ENCODE measurements at regions not wholly inside any gene's neighbourhood (a gene's known extent, or its start where the extent isn't known, plus 50 kb on each side); places are given as distances from the start of the nearest gene placed in this dataset.
"Not testable (repeated sequence)": the region's sequence is repeated elsewhere in the genome, so short reads cannot be mapped to it uniquely, and the experiment has no call there.

DNA sequence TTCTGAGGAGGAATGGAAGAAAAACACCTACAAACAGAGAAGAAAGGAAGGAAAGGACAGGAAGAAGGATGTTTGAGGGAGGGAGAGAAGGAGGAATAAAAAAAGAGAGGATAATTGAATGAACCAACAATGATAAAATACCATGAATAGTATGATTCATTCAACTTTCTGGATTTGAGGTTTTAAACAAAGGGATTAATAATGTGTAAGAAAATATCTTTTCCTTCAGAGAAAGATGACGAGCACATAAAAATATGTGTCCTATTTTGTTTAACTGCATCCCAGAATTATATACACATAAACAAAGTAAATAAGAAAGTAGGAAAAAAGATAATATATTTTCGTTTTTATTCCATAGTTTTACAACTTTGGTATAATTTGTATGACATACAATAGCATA is 1380.4 kb downstream of the STIM2 start:
- DNase-seq = no peak

DNA sequence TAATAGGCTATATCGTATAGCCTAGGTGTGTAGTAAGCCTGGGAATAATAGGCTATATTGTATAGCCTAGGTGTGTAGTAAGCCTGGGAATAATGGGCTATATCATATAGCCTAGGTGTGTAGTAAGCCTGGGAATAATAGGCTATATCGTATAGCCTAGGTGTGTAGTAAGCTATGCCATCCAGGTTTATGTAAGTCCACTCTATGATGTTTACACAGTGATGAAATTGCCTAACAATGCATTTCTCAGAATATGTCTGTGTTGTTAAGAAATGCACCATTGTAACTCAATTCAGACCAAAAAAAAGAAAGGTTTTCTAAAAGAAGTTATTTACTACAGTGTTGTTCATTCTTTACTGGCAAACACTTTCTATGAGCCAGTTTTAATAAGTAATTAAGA is 1387.2 kb downstream of the STIM2 start:
- no peak for DNase-seq

DNA sequence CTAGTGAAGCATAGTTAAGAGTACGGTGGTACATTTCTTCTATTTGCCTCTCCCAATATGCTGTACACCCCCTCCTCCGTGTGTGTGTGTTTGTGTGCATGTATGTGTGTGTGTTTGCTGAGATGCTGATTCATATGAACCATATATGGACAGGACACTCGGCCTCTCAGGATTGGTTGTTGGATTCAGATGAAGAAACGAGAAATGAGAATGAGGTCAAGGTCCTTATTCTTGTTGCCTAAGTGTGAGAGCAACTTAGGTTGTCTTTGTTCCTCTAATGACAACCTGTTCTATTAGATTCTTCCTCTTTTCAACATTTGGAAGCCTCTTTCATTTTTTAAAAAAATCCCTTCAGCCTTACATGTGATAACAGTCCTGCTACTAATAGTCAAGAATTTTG is 1387.6 kb downstream of the STIM2 start:
- no peak for DNase-seq

DNA sequence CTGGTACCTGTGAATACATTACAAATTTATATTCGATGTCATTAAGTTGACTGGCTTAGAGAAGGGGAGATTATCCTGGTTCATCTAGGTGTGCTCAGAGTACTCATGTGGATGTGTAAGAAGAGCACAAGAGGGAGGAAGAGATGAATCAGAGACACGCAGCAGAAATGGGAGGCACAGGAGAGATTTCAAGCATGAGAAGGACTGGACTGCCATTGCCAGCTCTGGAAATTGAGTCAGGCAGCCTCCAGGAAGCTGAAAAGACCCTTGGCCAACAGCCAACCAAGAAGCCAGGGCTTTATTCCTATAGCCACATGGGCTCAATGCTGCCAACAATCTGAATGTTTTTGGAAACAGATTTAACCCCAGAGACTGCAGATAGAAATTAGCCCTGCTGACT is 1390.0 kb downstream of the STIM2 start:
- DNase-seq = no peak

DNA sequence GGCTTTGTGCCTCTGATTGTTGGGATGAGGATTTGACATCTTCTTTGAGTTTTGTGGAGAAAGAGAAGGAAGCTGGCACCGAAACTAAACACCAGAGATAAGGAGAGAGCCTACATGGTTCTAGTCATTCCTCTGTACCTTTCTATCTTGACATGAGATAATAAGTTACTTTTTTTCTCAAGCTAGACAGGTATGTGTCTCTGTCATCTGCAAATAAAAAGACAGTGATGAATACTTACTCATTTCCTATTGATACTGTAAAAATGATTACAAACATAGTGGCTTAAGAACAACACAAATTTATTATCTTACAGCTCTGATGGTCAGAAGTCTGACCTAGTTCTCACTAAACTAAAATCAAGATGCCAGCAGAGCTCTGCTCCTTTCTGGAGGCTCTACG is 1391.2 kb downstream of the STIM2 start:
- DNase-seq = no peak

DNA sequence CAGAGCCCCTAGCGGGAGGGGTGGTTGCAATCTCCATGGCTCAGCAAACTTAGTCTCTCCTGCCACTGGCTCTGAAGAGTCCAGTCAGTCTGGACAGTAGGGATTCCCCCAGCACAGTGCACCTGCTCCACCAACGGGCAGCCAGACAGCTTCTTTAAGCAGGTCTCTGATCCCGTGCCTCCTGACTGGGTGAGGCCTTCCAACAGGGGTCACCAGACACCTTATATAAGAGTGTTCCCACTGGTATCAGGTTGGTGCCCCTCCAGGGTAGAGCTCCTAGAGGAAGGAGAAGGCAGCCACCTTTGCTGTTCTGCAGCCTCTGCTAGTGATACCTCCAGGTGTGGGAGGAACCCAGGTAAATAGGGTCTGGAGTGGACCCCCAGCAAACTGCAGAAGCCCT is 1393.4 kb downstream of the STIM2 start:
- DNase-seq = no peak

DNA sequence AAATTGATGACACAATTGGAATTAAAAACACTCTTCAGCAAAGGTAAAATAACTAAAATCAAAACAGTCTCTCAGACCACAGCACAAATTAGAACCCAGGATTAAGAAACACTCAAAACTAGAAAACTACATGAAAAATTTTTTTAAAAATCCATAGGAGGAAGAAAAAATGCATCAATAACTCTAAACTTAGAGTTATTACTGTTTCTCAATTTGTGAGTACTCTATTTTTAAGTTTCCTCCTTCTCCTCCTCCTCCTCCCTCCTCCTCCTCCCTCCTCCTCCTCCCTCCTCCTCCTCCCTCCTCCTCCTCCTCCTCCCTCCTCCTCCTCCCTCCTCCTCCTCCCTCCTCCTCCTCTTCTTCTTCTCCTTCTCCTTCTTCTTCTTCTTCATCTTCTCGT is 1395.7 kb downstream of the STIM2 start:
- no peak for DNase-seq

DNA sequence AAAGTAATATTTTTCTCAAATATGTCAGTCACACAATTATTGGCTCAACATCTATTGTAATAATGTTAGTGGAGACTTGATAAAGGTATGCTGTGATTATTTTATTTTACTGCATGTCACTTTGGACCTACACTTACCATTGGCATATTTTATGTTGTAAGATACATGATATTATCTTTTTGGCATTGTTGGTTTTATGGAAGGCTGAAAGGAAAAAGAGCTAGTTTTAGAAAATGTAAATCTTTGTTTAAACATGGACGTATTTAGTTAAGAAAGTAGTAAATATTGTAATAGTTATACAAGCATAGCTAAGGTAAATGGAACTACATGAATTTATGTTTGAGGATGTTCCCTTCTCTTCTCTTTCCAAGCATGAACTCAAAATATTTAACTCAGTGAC is 1399.3 kb downstream of the STIM2 start:
- no peak for DNase-seq

DNA sequence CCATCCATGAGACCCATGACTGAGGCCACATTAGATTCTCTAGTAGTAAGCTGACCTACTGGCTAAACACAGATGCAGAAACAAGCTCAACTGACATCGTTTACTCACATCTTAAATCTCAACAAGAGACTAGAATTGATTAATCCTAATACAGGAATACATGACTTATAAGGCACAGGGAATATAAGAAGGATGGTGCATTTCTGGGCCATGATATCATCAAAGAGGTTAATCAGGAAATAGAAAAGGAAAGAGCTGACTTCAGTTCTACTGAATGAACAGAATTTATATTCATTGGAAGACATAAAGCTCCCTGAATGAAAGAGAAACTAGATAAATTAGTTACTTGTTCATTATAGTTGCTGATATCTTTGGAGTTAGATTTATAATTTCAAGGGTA is 1406.5 kb downstream of the STIM2 start:
- DNase-seq = no peak

DNA sequence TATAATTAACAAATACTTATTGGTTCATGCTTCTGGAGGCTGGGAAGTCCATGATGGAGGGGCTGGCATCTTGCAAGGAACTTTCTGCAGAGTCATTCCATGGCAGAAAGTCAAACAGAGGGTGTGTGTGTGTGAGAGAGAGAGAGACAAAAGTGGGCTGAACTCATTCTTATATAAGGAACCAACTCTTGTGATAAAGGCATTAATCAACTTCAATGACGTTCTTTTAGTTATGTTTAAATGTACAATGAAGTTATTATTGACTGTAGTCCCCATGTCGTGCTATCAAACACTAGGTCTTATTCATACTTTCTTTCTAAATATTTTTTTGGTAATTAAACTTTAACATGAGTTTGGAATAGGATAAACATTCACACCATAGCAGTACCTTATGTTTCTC is 1408.8 kb downstream of the STIM2 start:
- DNase-seq = no peak

DNA sequence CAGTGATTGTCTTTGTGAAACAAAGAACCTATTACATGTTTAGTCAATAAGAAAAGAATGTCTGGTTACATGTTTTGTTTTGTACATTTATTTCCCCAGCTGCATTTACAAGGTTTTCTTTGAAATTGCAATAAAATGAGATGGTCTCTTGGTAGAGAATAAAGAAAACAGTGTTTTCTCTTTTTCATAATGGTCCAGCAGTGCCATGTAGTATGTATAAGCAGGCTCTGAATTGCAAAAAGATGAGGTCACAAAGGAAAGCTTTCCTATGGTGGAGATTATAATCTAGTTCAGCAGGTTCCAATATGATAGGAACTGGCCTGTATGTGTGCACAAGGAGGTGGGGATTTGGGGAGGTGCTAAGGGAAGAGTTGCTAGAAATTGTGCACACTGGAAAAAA is 1417.3 kb downstream of the STIM2 start:
- no peak for DNase-seq

DNA sequence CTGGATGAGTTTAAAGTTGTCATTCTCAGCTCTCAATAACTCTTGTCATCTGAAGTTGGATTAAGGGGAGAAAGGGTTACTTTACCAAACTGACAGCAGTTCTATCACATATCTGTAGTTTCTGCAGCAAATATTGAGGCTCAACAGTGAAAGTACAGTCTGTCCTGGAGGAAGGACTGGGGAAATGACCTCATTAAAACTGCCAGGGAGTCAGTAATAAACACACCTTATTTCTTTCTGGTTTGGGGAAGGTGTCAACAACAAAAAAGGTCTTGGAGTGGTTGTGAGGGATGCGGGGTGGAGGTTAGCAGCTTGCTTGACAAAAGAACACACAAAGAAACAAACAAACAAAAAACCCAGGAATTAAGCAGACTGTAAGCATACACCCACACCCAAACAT is 1418.0 kb downstream of the STIM2 start:
- no peak for DNase-seq

DNA sequence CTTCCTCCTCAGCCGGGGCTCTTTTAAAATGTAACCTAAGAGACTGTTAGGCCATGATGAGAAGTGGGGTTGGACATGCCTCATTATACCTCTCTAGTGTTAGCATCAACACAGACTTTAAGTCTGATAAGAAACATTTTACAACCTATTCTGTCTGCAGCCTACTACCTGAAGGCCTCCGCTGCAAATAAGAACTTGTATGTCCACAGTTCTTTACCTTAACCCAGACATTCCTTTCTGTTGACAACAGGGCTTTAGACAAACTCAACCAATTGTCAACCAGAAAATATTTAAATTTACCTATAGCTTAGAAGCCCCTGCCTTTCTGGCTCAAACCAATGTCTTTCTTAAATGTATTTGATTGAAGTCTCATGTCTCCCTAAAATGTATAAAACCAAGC is 1418.6 kb downstream of the STIM2 start:
- no peak for DNase-seq

DNA sequence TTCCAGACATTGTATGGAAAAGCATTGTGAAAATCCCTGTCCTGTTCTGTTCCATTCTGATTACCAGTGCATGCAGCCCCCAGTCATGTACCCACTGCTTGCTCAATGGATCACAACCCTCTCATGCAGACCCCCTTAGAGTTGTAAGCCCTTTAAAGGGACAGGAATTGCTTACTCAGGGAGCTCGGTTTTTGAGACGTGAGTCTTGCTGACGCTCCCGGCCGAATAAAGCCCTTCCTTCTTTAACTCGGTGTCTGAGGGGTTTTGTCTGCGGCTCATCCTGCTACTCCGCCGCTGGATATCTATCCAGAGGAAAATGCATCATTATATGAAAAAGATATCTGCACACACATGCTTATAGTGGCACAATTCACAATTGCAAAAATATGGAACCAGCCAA is 1425.6 kb downstream of the STIM2 start:
- DNase-seq = not testable (repeated sequence)

DNA sequence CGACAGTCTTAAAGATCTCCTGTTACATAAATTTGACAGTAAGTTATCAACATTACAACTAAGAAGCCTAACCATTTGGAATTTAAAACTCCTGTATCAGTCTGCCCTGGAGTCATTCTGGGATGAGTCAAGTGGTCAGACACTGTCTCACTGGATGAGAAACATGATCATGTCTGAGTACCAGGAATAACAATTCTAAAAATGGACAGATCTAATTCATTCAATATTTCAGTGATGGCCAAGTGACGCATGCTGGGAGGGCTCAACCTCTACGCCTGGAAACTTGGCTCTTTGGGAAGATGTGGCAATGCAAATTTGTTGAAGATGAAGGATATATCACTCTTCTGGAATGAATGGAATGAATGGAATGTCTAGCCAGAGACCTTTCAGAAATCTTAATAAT is 1427.2 kb downstream of the STIM2 start:
- no peak for DNase-seq

DNA sequence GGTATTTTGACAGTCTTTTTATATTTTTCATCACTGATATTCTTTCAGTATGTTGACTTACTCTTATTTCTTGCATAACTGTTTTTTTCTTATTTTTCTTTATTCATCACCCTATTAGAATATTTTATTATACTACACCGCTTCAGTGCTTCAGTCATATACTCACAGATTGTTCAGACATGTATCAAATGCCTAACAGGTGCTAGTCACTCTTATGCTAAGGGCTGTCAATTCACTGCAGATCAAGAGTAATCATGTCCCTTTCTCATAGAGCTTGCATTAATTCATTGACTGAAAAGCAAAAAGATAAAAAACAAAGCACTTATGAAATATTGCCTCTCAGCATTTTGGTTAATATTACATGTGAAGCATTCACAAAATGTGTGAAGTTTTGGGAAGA is 1435.6 kb downstream of the STIM2 start:
- DNase-seq = no peak

DNA sequence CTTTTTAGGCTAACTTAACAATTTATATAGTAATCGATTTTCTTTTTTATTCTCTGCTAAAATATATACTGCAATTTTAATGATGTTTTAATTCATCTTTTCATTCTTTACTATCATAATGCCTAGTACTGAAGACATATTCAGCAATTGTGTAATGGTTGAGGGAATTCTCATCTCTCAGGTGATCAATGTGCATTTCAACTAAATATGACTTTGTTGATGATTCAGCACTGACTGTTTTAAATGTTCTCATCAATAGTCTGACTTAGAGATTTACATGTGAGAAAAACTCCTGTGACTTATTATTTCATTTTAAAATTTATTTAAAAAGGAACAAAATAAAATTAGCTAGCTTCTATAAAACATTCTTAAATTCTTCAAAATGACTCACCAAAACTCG is 1450.3 kb downstream of the STIM2 start:
- DNase-seq = no peak

DNA sequence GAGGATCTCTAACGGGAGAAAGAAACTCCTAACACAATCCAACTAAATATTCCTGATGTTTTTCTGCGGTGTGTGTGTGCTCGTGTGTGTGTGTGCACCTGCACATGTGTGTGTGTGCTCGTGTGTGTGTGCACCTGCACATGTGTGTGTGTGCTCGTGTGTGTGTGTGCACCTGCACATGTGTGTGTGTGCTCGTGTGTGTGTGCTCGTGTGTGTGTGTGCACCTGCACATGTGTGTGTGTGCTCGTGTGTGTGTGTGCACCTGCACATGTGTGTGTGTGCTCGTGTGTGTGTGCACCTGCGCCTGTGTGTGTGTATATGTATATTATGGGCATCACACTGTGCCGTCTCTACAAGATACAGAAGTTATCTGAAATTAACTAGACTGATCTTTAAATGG is 1451.9 kb downstream of the STIM2 start:
- not testable (repeated sequence) for DNase-seq

DNA sequence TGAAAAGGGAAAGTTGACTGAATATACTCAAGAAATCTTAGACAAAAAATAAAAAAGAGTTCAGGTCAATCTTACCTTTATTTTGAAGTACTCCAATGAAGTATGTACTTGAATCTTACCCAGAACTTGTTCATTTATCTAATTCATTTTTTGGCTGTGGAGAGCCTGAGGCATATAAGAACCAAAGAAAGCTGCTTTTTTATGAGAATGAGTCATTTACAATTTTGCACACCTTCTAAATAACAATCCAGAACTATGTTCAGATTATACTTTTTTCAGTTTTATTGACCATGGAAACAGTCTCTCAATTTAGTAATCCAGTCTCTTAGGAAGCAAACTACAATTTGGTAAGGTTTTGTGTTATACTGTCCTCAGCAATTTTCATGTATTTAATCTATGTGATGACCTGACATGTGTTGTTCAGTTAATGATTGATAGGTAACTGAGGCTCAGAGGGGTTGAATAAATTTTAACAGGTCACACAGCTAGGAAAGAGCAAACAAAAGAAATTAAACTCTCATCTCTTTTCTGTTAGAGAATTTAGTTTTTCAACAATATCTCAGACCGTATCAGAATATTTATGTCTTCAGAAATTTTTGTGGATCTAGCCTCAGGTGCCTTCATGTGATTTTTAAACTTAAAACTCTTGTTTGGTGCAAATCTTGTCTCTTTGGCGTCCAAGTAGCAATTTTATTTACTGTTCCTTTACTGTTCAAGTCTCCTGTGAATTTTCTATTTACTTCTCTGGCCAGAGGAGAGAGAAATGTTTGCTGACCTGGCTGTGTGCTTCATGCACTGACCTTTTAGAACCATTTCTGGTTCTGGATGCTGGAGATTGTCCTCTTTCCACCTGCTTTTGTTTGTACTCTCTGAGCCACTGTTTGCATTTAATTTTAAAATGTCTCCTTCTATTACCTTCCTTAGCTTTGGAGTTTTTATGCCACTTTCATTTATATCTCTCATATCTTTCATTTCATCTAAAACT is 1453.4 kb downstream of the STIM2 start:
- no peak for DNase-seq

DNA sequence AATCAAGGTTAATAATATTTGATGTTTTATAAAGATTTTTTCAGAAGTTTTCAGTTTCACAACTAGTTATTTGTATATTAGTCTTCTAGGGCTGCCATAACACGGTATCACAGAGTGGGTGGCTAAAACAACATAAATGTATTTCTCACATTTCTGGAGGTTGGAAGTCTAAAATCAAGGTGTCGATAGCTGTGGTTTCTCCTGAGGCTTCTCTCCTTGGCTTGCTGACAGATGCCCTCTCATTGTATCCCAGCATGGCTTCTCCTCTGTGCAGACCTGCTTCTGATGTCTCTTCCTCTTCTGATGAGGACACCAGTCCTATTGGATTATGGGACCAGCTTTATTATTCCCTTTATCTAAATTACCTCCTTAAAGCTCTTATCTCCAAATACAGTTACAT is 1456.6 kb downstream of the STIM2 start:
- no peak for DNase-seq

DNA sequence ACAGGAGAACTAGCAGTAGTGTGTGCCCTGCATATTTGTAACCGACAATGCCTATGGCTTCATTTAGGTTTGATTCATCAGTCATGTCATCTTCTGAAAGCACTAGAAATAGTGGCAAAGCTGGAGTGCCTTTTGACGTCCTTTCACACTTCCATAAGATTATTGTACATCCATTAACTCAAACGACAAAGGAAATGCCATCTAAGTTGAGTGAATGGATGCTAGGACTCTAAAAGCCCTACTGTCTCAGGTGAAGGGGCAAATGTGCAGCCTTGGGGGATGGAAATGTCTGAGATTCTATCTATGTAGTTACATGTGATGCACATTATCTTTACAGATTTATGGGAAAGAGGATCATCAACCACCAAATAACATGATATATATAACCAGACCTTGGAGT is 1473.6 kb downstream of the STIM2 start:
- no peak for DNase-seq

DNA sequence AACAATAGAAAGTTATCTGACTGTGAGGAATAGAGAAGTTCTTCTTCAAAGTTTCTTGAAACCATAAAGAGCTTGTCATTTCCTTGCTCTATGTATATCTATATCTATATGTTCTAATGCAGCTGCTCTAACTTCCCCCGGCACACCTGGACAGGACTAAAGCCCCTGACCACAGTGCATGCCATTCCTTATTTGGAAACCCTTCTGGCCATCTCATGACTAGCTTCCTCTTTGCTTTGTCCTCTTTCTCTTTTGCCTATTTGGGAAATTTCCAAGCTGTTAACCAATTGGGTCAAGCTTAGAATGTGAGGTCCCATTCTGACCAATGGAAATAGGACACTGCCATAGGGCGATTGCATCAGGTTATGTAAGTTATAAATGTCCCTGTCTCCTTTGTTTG is 1481.1 kb downstream of the STIM2 start:
- DNase-seq = no peak

DNA sequence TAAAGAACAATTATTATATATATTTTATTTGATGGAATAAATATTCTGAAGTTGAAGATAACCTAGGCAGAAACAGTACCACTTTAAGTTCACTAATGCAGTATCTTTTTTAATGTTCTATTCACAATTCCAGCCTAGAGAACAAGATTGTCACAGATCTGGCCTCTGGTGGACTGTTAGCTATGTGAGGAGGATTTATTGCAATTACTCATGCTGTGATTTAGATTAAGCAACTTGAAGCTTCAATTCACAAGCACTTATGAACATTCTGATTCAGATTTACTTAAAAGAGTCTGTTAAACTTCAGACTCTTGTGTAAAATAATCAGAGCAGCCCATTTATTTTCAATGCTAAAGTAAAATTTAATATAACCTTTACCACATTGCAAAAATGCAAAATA is 1489.8 kb downstream of the STIM2 start:
- no peak for DNase-seq

DNA sequence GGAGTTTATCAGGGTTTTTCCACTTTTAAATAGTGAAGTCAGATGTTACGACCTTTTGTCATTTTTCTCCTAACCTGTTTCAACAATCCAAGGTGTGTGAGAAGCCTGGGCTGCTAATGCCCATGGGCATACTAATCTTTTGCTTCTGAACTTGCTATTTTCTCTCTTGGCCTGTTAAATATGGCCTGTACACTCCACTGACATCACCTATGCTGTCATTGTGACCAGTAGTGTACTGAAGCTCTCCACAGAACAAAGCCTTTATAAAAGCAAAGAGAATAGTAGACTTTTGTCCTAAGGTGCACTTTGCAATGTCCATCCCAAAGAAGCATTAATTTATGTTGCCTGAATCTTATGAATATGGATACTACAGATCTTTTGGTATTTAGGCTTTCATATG is 1490.5 kb downstream of the STIM2 start:
- no peak for DNase-seq

DNA sequence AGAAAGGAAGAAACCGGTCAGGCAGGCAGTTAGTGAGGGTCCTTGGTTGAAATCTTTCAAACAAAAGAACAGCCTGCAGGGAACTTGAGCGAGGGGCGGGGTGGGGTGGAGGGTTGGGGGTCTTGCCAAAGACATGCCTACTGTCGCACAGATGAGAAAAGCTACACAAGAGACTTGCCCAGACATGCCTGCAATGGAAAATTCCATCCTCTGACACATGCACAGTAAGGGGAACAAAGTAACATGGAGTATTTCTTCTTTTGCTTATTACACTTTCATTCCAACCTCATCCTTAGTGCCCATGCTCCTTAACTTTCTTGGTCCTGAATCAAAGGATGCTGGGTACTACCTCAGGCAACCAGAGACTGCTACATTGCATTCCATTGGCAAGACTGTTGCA is 1491.2 kb downstream of the STIM2 start:
- DNase-seq = no peak

Measured in NCI-H524 (cell line).